Eye (tissue), 1 donor: ENCODE measurements at regions not wholly inside any gene's neighbourhood (a gene's known extent, or its start where the extent isn't known, plus 50 kb on each side); places are given as distances from the start of the nearest gene placed in this dataset.

Source experiments
- DNase-seq: peaks from one replicate; pipeline ENCODE4 v3.0.0-alpha.2; 2015

GRCh38 chr11:70001246-70001645 lies 76.9 kb upstream of the ANO1 start:
- DNase-seq = no peak

GRCh38 chr11:70002433-70002832 lies 75.7 kb upstream of the ANO1 start:
- DNase-seq = peak; percentile 26

GRCh38 chr11:70005107-70005818 lies 72.9 kb upstream of the ANO1 start:
- no peak for DNase-seq

GRCh38 chr11:70007796-70008195 lies 70.3 kb upstream of the ANO1 start:
- no peak for DNase-seq

GRCh38 chr11:70010774-70011173 lies 67.3 kb upstream of the ANO1 start:
- no peak for DNase-seq

GRCh38 chr11:70012134-70012733 lies 65.9 kb upstream of the ANO1 start:
- DNase-seq = no peak

GRCh38 chr11:70014291-70014690 lies 63.8 kb upstream of the ANO1 start:
- no peak for DNase-seq

- DNase-seq = no peak
Measured at GRCh38 chr11:70016666-70017367, 61.3 kb upstream of the ANO1 start.

- no peak for DNase-seq
Measured at GRCh38 chr11:70018816-70019215, 59.3 kb upstream of the ANO1 start.

GRCh38 chr11:70019576-70020011 lies 58.5 kb upstream of the ANO1 start:
- DNase-seq = no peak

- no peak for DNase-seq
Measured at GRCh38 chr11:70020336-70021214, 57.5 kb upstream of the ANO1 start.

- no peak for DNase-seq
Measured at GRCh38 chr11:70021586-70021985, 56.5 kb upstream of the ANO1 start.

- DNase-seq = no peak
Measured at GRCh38 chr11:70024036-70024772, 53.9 kb upstream of the ANO1 start.

- DNase-seq = no peak
Measured at GRCh38 chr11:70024773-70025045, 53.4 kb upstream of the ANO1 start.

GRCh38 chr11:70025308-70025707 lies 52.8 kb upstream of the ANO1 start:
- no peak for DNase-seq

- no peak for DNase-seq
Measured at GRCh38 chr11:70026012-70026411, 52.1 kb upstream of the ANO1 start.

- no peak for DNase-seq
Measured at GRCh38 chr11:70026726-70027125, 51.4 kb upstream of the ANO1 start.

GRCh38 chr11:70027451-70027850 lies 50.7 kb upstream of the ANO1 start:
- no peak for DNase-seq

- no peak for DNase-seq
Measured at GRCh38 chr11:70028147-70028855, 49.8 kb upstream of the ANO1 start.
